ENCODE measurements at regions not wholly inside any gene's neighbourhood (a gene's known extent, or its start where the extent isn't known, plus 50 kb on each side); places are given as distances from the start of the nearest gene placed in this dataset.

DNA sequence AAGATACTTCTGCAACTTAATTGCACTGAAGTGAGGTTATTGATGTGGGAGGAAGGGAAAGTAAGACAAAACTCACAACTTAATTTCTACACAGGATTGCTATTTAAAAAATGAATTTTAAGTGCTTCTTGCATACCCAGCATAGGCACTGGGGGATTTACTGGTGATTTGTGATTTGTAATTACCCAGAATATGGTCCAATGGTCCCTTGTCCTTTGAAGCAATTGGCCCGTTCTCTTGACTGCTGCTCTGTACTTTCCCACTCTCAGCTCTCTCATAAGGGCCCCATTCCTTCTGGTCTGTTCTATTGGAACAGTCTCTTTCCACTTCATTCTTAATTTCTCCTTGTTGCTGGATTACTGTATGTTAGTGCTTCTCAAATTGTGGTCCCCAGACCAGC lies 75.4 kb upstream of the SPATA31D4 start:
- Mint-ChIP-seq H3K9me3 (ENCODE audit: low read depth) (no peaks in the 10 kb centered on the region), H3K4me1 (no peaks in the 10 kb centered on the region), H3K27ac (no peak overlapping the region), H3K36me3 (ENCODE audit: low read depth) (no peaks in the 10 kb centered on the region), H3K4me3 (no peak overlapping the region), H3K27me3 (no peaks in the 10 kb centered on the region)
- ChIA-PET CTCF (interaction anchor here (0.6 kb wide), 1 partner anchor 36 kb away, joined by 3 read pairs; no protein-coding TSS in a partner anchor), POLR2A (no interaction called here)
- intact Hi-C loops (cut with DNase I, micrococcal nuclease), result no loop called here
- ATAC-seq (no peak), DNase-seq (no peak)

- no peak overlapping the region for H3K4me3 Mint-ChIP-seq
- no peak overlapping the region for H3K27ac Mint-ChIP-seq
- no peaks in the 10 kb centered on the region for H3K36me3 Mint-ChIP-seq (ENCODE audit: low read depth)
- ATAC-seq, result no peak
- DNase-seq, result no peak
- no peaks in the 10 kb centered on the region for H3K4me1 Mint-ChIP-seq
- intact Hi-C loops (cut with DNase I, micrococcal nuclease), result no loop called here
- no peaks in the 10 kb centered on the region for H3K27me3 Mint-ChIP-seq
- H3K9me3 Mint-ChIP-seq (ENCODE audit: low read depth), result no peaks in the 10 kb centered on the region
- ChIA-PET POLR2A (no interaction called here), CTCF (no interaction called here)
These were observed 72.7 kb upstream of the SPATA31D4 start for GRCh38 chr9:81855538-81855937.

- Mint-ChIP-seq H3K4me1 (no peaks in the 10 kb centered on the region), H3K9me3 (ENCODE audit: low read depth) (no peaks in the 10 kb centered on the region), H3K4me3 (no peak overlapping the region), H3K27me3 (no peaks in the 10 kb centered on the region), H3K36me3 (ENCODE audit: low read depth) (no peaks in the 10 kb centered on the region), H3K27ac (no peak overlapping the region)
- intact Hi-C loops (cut with DNase I, micrococcal nuclease), result no loop called here
- POLR2A ChIA-PET, result no interaction called here
- ATAC-seq (no peak), DNase-seq (no peak)
- CTCF ChIA-PET, result no interaction called here
These were observed 69.4 kb upstream of the SPATA31D4 start for GRCh38 chr9:81858657-81859430.

DNA sequence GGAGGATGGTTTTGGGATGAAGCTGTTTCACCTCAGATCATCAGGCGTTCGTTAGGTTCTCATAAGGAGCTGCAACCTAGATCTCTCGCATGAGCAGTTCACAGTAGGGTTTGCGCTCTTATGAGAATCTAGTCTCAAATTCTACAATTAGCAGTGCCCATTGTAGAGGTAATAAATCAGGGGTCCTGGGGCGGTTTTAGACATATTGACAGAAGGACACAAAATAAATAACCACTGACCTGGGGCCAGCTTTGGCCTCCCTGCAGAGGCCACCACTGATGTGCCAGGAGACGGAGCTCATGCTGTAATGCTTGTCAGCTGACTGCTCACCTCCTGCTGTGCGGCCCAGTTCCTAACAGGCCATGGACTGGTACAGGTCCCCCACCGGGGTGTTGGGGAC lies 67.6 kb upstream of the SPATA31D4 start:
- CTCF ChIA-PET, result no interaction called here
- ATAC-seq (no peak), DNase-seq (no peak)

DNA sequence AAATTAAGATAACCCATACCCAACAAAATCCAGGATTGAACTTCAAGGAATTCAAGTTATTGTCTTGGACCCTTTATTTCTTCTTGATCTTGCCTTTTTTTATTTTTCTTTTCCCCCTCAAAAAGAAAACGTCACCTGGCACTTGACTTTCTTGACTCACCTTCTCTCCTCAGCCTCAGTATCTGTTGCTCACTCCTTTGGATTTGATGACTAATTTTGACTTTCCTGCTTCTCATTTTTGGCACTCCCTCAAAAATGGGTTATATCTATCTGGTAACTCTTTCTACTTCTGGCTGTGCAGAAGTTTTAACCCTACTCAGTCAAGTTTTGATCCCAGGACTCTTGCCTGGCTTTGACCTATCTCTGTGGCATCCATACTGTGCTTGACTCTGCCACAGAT lies 66.6 kb upstream of the SPATA31D4 start:
- no peak overlapping the region for H3K4me3 Mint-ChIP-seq
- intact Hi-C loops (cut with DNase I, micrococcal nuclease), result no loop called here
- H3K36me3 Mint-ChIP-seq (ENCODE audit: low read depth), result no peaks in the 10 kb centered on the region
- no peak overlapping the region for H3K27ac Mint-ChIP-seq
- no peak for DNase-seq
- H3K9me3 Mint-ChIP-seq (ENCODE audit: low read depth), result no peaks in the 10 kb centered on the region
- POLR2A ChIA-PET, result no interaction called here
- H3K27me3 Mint-ChIP-seq, result no peaks in the 10 kb centered on the region
- no peaks in the 10 kb centered on the region for H3K4me1 Mint-ChIP-seq
- ATAC-seq, result no peak
- CTCF ChIA-PET, result no interaction called here

More for the DNA sequence above, 67.6 kb upstream of the SPATA31D4 start:
- Mint-ChIP-seq H3K4me1 (no peaks in the 10 kb centered on the region), H3K4me3 (no peak overlapping the region), H3K27ac (no peak overlapping the region), H3K36me3 (ENCODE audit: low read depth) (no peaks in the 10 kb centered on the region), H3K9me3 (ENCODE audit: low read depth) (no peaks in the 10 kb centered on the region), H3K27me3 (no peaks in the 10 kb centered on the region)
- intact Hi-C loops (cut with DNase I, micrococcal nuclease), result no loop called here
- POLR2A ChIA-PET, result no interaction called here

- H3K36me3 Mint-ChIP-seq (ENCODE audit: low read depth), result no peaks in the 10 kb centered on the region
- H3K4me1 Mint-ChIP-seq, result no peaks in the 10 kb centered on the region
These were observed 60.1 kb upstream of the SPATA31D4 start for GRCh38 chr9:81868145-81868544.

DNA sequence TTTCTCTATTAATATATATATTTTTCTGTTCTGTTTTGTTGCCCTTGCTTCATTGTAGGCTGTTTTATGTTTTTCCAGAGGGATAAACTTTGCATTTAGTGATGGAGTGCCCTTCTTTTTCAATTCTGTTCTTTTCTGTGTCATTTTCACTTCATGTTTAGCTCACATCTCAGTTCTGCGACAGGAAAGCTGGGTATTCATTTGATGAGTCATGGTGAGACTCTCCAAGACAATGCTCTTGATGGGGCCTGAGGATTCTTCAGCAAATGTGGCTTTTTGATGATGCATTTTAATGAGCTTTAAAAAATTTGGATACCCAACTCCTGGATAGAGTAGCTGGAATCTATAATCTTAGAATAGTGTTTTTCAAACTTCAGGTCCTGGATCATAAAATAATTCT lies 56.5 kb upstream of the SPATA31D4 start:
- Mint-ChIP-seq H3K27ac (no peak overlapping the region), H3K27me3 (no peaks in the 10 kb centered on the region), H3K36me3 (ENCODE audit: low read depth) (no peaks in the 10 kb centered on the region), H3K4me3 (no peak overlapping the region), H3K9me3 (ENCODE audit: low read depth) (peaks cover 5% of the 10 kb centered on the region), H3K4me1 (no peaks in the 10 kb centered on the region)
- CTCF ChIA-PET, result no interaction called here
- POLR2A ChIA-PET, result interaction anchor here (0.6 kb wide), 1 partner anchor 158 kb away, joined by 5 read pairs; no protein-coding TSS in a partner anchor
- ATAC-seq, result no peak
- no peak for DNase-seq
- intact Hi-C loops (cut with DNase I, micrococcal nuclease), result no loop called here

More at GRCh38 chr9:81868145-81868544, 60.1 kb upstream of the SPATA31D4 start:
- DNase-seq (no peak), ATAC-seq (no peak)
- Mint-ChIP-seq H3K27me3 (no peaks in the 10 kb centered on the region), H3K9me3 (ENCODE audit: low read depth) (peaks cover 3% of the 10 kb centered on the region), H3K4me3 (no peak overlapping the region), H3K27ac (no peak overlapping the region)
- CTCF ChIA-PET, result no interaction called here
- POLR2A ChIA-PET, result no interaction called here
- intact Hi-C loops (cut with DNase I, micrococcal nuclease), result no loop called here

GRCh38 chr9:81874250-81874649 lies 54.0 kb upstream of the SPATA31D4 start:
- intact Hi-C loops (cut with DNase I, micrococcal nuclease), result no loop called here
- Mint-ChIP-seq H3K27ac (no peak overlapping the region), H3K4me1 (no peaks in the 10 kb centered on the region), H3K9me3 (ENCODE audit: low read depth) (peaks cover 4% of the 10 kb centered on the region), H3K36me3 (ENCODE audit: low read depth) (no peaks in the 10 kb centered on the region), H3K4me3 (no peak overlapping the region), H3K27me3 (no peaks in the 10 kb centered on the region)
- ChIA-PET POLR2A (no interaction called here), CTCF (no interaction called here)
- no peak for DNase-seq
- no peak for ATAC-seq

- ChIA-PET CTCF (no interaction called here), POLR2A (no interaction called here)
- Mint-ChIP-seq H3K9me3 (ENCODE audit: low read depth) (peaks cover 2% of the 10 kb centered on the region), H3K4me3 (no peak overlapping the region), H3K27ac (no peak overlapping the region), H3K27me3 (no peaks in the 10 kb centered on the region), H3K4me1 (no peaks in the 10 kb centered on the region), H3K36me3 (ENCODE audit: low read depth) (no peaks in the 10 kb centered on the region)
- intact Hi-C loops (cut with DNase I, micrococcal nuclease), result no loop called here
- no peak for ATAC-seq
- no peak for DNase-seq
These were observed 53.3 kb upstream of the SPATA31D4 start for GRCh38 chr9:81874931-81875330.

GRCh38 chr9:81877047-81877446 lies 51.2 kb upstream of the SPATA31D4 start:
- peaks cover 2% of the 10 kb centered on the region for H3K9me3 Mint-ChIP-seq (ENCODE audit: low read depth)
- no peaks in the 10 kb centered on the region for H3K36me3 Mint-ChIP-seq (ENCODE audit: low read depth)
- ChIA-PET POLR2A (no interaction called here), CTCF (no interaction called here)
- no peaks in the 10 kb centered on the region for H3K4me1 Mint-ChIP-seq
- no peaks in the 10 kb centered on the region for H3K27me3 Mint-ChIP-seq
- no peak overlapping the region for H3K4me3 Mint-ChIP-seq
- DNase-seq, result no peak
- no peak for ATAC-seq
- no peak overlapping the region for H3K27ac Mint-ChIP-seq
- intact Hi-C loops (cut with DNase I, micrococcal nuclease), result no loop called here

Measured in activated CD4-positive, alpha-beta T cell treated with anti-CD3 and anti-CD28 coated beads for 36 hours (primary cell).